Lower leg skin (tissue), 3 donors: ENCODE measurements at regions not wholly inside any gene's neighbourhood (a gene's known extent, or its start where the extent isn't known, plus 50 kb on each side); places are given as distances from the start of the nearest gene placed in this dataset.

Source experiments
- POLR2A ChIP-seq, 2 donors: fragments of 450-650 bp; IDR thresholded peaks; one replicate each; pipeline ENCODE4 v1.6.1; 2016 to 2017; ENCODE audit warnings: antibody characterized with exemption in 2 of 2, mild to moderate bottlenecking in 1 of 2, moderate library complexity in 1 of 2
- TF ChIP-seq, protein P1 (sequence below), 3 donors: fragments of 450-650 bp; IDR thresholded peaks; one replicate each; pipeline ENCODE4 v1.5.1; 2016; ENCODE audit warnings: antibody characterized with exemption in 3 of 3, mild to moderate bottlenecking in 3 of 3, moderate library complexity in 2 of 3

DNA sequence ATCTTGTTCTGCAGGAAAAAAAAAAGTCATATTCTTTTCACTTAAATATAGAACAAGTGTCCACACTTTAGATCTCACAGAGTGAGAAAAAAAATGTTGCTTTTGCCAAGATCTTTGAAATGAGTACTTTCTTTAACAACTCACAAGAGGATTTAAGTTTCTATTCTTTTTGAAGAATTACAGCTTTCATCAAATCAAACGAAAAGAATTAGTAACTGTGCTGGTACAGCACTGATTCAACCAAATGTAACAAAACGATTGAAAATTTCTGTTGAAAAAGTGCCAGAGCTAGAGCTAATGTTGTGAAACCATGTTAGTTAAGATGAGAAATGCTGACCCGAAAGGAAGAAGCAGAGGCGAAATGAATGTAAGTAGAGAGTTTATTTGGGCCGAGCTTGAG, 300.2 kb downstream of the GABRB3 start:
- TF ChIP-seq, protein P1, sequence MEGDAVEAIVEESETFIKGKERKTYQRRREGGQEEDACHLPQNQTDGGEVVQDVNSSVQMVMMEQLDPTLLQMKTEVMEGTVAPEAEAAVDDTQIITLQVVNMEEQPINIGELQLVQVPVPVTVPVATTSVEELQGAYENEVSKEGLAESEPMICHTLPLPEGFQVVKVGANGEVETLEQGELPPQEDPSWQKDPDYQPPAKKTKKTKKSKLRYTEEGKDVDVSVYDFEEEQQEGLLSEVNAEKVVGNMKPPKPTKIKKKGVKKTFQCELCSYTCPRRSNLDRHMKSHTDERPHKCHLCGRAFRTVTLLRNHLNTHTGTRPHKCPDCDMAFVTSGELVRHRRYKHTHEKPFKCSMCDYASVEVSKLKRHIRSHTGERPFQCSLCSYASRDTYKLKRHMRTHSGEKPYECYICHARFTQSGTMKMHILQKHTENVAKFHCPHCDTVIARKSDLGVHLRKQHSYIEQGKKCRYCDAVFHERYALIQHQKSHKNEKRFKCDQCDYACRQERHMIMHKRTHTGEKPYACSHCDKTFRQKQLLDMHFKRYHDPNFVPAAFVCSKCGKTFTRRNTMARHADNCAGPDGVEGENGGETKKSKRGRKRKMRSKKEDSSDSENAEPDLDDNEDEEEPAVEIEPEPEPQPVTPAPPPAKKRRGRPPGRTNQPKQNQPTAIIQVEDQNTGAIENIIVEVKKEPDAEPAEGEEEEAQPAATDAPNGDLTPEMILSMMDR (IDR thresholded peaks at IDR 0.05), result no peak
- TF ChIP-seq POLR2A (IDR thresholded peaks at IDR 0.05), result no peak
